ENCODE measurements at regions not wholly inside any gene's neighbourhood (a gene's known extent, or its start where the extent isn't known, plus 50 kb on each side); places are given as distances from the start of the nearest gene placed in this dataset.
A peak's percentile ranks its signal among the peaks of the same experiment; 100 is the strongest.

DNA sequence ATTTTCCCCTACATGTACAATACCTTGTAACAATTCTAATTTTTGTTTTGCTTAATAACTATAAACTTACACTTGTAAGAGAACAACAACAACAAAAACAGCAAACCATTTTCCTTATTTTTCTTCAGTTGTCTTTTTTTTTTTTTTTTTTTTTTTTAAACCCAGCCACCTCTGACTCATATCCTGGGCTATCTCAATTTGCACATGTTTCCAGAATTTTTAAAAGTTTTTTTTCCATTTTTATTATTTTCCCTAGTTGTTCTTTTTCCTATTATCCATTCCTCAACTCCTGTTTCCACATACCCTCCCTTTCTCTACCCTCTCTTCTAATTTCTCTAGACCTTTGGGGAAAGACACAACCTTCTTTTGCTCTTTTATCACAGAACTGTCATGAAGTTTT is 112.5 kb downstream of the EFEMP1 start:
- intact Hi-C loops (cut with DNase I; ENCODE audit: low total_unique reads): no loop called here
- no peak overlapping the region for H3K4me3 ChIP-seq (ENCODE audit: low read depth, poor library complexity, severe bottlenecking)
- DNase-seq (ENCODE audit: low spot score in 2 of 2): no peak
- no peak for TF ChIP-seq POLR2A (IDR thresholded peaks at IDR 0.05)
- TF ChIP-seq, protein P1, sequence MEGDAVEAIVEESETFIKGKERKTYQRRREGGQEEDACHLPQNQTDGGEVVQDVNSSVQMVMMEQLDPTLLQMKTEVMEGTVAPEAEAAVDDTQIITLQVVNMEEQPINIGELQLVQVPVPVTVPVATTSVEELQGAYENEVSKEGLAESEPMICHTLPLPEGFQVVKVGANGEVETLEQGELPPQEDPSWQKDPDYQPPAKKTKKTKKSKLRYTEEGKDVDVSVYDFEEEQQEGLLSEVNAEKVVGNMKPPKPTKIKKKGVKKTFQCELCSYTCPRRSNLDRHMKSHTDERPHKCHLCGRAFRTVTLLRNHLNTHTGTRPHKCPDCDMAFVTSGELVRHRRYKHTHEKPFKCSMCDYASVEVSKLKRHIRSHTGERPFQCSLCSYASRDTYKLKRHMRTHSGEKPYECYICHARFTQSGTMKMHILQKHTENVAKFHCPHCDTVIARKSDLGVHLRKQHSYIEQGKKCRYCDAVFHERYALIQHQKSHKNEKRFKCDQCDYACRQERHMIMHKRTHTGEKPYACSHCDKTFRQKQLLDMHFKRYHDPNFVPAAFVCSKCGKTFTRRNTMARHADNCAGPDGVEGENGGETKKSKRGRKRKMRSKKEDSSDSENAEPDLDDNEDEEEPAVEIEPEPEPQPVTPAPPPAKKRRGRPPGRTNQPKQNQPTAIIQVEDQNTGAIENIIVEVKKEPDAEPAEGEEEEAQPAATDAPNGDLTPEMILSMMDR (IDR thresholded peaks at IDR 0.05): no peak

DNA sequence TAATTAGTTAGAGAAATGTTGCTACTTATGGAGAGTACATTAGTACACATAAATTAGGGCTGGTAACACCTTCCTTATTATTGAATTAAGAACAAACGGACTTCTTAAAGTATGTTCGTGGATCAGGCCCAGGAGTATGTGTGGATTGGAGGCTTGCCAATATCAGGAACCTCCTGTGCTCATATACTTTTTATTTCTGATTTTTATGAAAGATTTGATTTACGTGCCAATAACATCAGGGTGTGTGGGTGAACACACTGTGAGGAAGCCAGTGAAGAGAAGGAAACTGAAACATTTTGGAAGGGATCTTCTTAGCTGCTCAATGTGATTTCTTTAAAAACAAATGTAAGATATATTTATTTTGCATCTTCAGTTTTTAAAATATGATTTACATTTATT is 113.0 kb downstream of the EFEMP1 start:
- intact Hi-C loops (cut with DNase I; ENCODE audit: low total_unique reads): no loop called here
- TF ChIP-seq, protein P1 (IDR thresholded peaks at IDR 0.05): no peak
- TF ChIP-seq POLR2A (IDR thresholded peaks at IDR 0.05): no peak
- WGBS, 2 donors: 30 to 36% methylated on average over 3 of the region's 3 CpGs
- no peak overlapping the region for H3K4me3 ChIP-seq (ENCODE audit: low read depth, poor library complexity, severe bottlenecking)
- DNase-seq (ENCODE audit: low spot score in 2 of 2): no peak

DNA sequence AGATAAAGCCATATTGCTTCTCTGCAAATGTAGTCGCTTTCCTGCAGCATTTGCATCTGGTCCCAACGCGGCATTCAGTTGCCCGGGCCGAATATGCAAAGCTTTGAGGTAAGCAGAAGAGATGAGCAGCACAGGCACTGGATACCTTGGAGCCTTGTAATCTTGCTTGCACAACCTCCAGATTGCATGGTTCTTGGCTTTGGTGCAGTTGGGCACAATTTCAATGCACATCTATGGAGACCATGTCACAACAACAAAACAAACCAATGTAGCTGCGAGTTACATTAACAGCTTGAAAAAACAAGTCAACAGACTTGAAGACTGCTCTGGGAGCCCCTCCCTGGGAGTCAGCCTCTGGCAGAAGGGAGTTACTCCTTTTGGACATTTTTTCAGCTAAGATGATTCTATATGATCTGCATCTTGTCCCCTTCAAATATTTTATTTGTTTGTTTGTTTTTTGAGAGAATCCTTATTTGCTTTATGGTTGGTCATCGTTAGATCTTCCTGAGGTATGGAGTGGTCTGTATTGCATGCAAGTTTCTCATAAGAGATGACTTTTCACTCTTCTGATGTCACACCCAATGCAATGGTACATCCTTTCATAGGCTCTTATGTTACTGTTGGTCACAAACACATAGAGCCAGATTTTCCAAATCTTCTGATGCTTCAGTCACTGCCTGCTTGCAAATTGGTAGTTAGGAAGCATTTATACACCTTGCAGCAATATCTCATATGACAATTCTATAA is 113.5 kb downstream of the EFEMP1 start:
- no peak overlapping the region for H3K4me3 ChIP-seq (ENCODE audit: low read depth, poor library complexity, severe bottlenecking)
- 27 to 35% methylated on average over 7 of the region's 7 CpGs for WGBS, 2 donors
- intact Hi-C loops (cut with DNase I; ENCODE audit: low total_unique reads): no loop called here
- TF ChIP-seq, protein P1 (IDR thresholded peaks at IDR 0.05): no peak
- TF ChIP-seq POLR2A (IDR thresholded peaks at IDR 0.05): no peak
- DNase-seq (ENCODE audit: low spot score in 2 of 2): peak; percentile 85 to 91

- intact Hi-C loops (cut with DNase I; ENCODE audit: low total_unique reads): no loop called here
- TF ChIP-seq, protein P1 (IDR thresholded peaks at IDR 0.05): no peak
- TF ChIP-seq POLR2A (IDR thresholded peaks at IDR 0.05): no peak
- WGBS, 2 donors: 48 to 54% methylated on average over 2 of the region's 2 CpGs
- H3K4me3 ChIP-seq (ENCODE audit: low read depth, poor library complexity, severe bottlenecking): no peak overlapping the region
- no peak for DNase-seq (ENCODE audit: low spot score in 2 of 2)
Observed at GRCh38 chr2:55807900-55808299, 114.3 kb upstream of the PNPT1 start.

- intact Hi-C loops (cut with DNase I; ENCODE audit: low total_unique reads): no loop called here
- TF ChIP-seq, protein P1 (IDR thresholded peaks at IDR 0.05): no peak
- TF ChIP-seq POLR2A (IDR thresholded peaks at IDR 0.05): no peak
- WGBS, 2 donors: 28 to 29% methylated on average over 2 of the region's 2 CpGs
- no peak for DNase-seq (ENCODE audit: low spot score in 2 of 2)
- H3K4me3 ChIP-seq (ENCODE audit: low read depth, poor library complexity, severe bottlenecking): no peak overlapping the region
Observed at GRCh38 chr2:55805686-55806085, 112.0 kb upstream of the PNPT1 start.

- 20 to 23% methylated on average over 6 of the region's 6 CpGs for WGBS, 2 donors
- no peak overlapping the region for H3K4me3 ChIP-seq (ENCODE audit: low read depth, poor library complexity, severe bottlenecking)
- TF ChIP-seq, protein P1 (IDR thresholded peaks at IDR 0.05): no peak
- TF ChIP-seq POLR2A (IDR thresholded peaks at IDR 0.05): no peak
- no peak for DNase-seq (ENCODE audit: low spot score in 2 of 2)
- intact Hi-C loops (cut with DNase I; ENCODE audit: low total_unique reads): no loop called here
Observed at GRCh38 chr2:55804535-55804934, 110.9 kb upstream of the PNPT1 start.

Measured in lower leg skin (tissue), 4 donors.